ENCODE measurements at regions not wholly inside any gene's neighbourhood (a gene's known extent, or its start where the extent isn't known, plus 50 kb on each side); places are given as distances from the start of the nearest gene placed in this dataset.

DNA sequence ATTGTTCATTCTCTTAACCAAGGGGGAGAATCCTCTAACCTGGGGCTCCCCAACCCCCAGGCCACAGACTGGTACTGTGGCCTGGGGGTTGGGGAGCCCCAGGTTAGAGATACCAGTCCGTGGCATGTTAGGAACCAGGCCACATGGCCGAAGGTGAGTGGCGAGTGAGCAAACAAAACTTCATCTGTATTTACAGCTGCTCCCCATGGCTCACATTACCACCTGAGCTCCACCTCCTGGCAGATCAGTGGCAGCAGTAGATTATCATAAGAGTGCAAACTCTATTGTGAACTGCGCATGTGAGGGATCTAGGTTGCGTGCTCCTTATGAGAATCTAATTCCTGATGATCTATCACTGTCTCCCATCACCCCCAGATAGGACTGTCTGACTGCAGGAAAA, 957.2 kb upstream of the PRKX start:
- FAIRE-seq, result no peak
- no peak for DNase-seq (ENCODE audit: extremely low read depth in 1 of 4, low spot score in 3 of 4)
- Histone ChIP-seq H4K20me1 (replicated peaks; ENCODE audit: control insufficient read depth, insufficient read depth, low read length) (no peaks in the 10 kb centered on the region), H3K9me3 (replicated peaks; ENCODE audit: control insufficient read depth, insufficient read depth, low read depth, low read length) (no peaks in the 10 kb centered on the region), H3K27me3 (ENCODE audit: control insufficient read depth in 2 of 2, insufficient read depth in 2 of 2, low read length in 2 of 2) (no peaks in the 10 kb centered on the region), H3K27ac (ENCODE audit: extremely low read depth, low read depth, low read length) (no peak overlapping the region), H3K9me1 (ENCODE audit: control insufficient read depth, insufficient read depth, low read length) (no peaks in the 10 kb centered on the region), H3K79me2 (ENCODE audit: control insufficient read depth, insufficient read depth, low read length) (no peaks in the 10 kb centered on the region), H2AFZ (ENCODE audit: low read depth, low read length) (no peak overlapping the region), H3K4me3 (no peak overlapping the region), H3K36me3 (ENCODE audit: control insufficient read depth, insufficient read depth, low read length) (no peaks in the 10 kb centered on the region), H3K4me1 (replicated peaks in 1 of 2; ENCODE audit: control insufficient read depth in 2 of 2, insufficient read depth in 2 of 2, low read length in 2 of 2) (no peaks in the 10 kb centered on the region), H3K9ac (ENCODE audit: insufficient read depth in 1 of 2, low read depth in 2 of 2, low read length in 2 of 2) (no peak overlapping the region), H3K4me2 (ENCODE audit: insufficient read depth, low read length) (no peak overlapping the region)
- 0% methylated on average over 4 of the region's 5 CpGs for WGBS (ENCODE audit: insufficient coverage, low coverage, missing lambda C conversion rate)
- ATAC-seq, result no peak
- in situ Hi-C loops (cut with MboI) (no loop called here), intact Hi-C loops (cut with micrococcal nuclease) (no loop called here)
- BruUV-seq (replicated peaks), result no TSS peak
- POLR2A ChIA-PET, result no interaction called here
- CTCF ChIA-PET (ENCODE audit: low intra/inter-chr PET ratio), result no interaction called here
- no peak for TF ChIP-seq RFX7 (CRISPR knock-in tag; IDR thresholded peaks at IDR 0.05)
- TF ChIP-seq ZNF347 (CRISPR knock-in tag; IDR thresholded peaks at IDR 0.05; ENCODE audit: low read depth), result no peak
- no peak for TF ChIP-seq CBFA2T3 (IDR thresholded peaks at IDR 0.05)
- no peak for TF ChIP-seq POLR2A (conservative IDR thresholded peaks at IDR 0.05)
- TF ChIP-seq, protein P1, sequence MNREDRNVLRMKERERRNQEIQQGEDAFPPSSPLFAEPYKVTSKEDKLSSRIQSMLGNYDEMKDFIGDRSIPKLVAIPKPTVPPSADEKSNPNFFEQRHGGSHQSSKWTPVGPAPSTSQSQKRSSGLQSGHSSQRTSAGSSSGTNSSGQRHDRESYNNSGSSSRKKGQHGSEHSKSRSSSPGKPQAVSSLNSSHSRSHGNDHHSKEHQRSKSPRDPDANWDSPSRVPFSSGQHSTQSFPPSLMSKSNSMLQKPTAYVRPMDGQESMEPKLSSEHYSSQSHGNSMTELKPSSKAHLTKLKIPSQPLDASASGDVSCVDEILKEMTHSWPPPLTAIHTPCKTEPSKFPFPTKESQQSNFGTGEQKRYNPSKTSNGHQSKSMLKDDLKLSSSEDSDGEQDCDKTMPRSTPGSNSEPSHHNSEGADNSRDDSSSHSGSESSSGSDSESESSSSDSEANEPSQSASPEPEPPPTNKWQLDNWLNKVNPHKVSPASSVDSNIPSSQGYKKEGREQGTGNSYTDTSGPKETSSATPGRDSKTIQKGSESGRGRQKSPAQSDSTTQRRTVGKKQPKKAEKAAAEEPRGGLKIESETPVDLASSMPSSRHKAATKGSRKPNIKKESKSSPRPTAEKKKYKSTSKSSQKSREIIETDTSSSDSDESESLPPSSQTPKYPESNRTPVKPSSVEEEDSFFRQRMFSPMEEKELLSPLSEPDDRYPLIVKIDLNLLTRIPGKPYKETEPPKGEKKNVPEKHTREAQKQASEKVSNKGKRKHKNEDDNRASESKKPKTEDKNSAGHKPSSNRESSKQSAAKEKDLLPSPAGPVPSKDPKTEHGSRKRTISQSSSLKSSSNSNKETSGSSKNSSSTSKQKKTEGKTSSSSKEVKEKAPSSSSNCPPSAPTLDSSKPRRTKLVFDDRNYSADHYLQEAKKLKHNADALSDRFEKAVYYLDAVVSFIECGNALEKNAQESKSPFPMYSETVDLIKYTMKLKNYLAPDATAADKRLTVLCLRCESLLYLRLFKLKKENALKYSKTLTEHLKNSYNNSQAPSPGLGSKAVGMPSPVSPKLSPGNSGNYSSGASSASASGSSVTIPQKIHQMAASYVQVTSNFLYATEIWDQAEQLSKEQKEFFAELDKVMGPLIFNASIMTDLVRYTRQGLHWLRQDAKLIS (CRISPR knock-in tag; IDR thresholded peaks at IDR 0.05), result no peak
- TF ChIP-seq HLTF (IDR thresholded peaks at IDR 0.05), result no peak
- TF ChIP-seq MCM3 (IDR thresholded peaks at IDR 0.05), result no peak
- no peak for TF ChIP-seq ZNF79 (CRISPR knock-in tag; IDR thresholded peaks at IDR 0.05; ENCODE audit: low read depth)
- TF ChIP-seq CAMTA2 (CRISPR knock-in tag; conservative IDR thresholded peaks at IDR 0.05), result no peak
- TF ChIP-seq NFYB (IDR thresholded peaks at IDR 0.05; ENCODE audit: extremely low read depth, insufficient read length), result no peak
- no peak for TF ChIP-seq ZNF197 (CRISPR knock-in tag; IDR thresholded peaks at IDR 0.05; ENCODE audit: low read depth)
- TF ChIP-seq FIP1L1 (IDR thresholded peaks at IDR 0.05; ENCODE audit: low read depth, low read length, poor library complexity, severe bottlenecking), result no peak
- TF ChIP-seq EGR1 (conservative IDR thresholded peaks at IDR 0.05), result no peak
